ENCODE measurements at regions not wholly inside any gene's neighbourhood (a gene's known extent, or its start where the extent isn't known, plus 50 kb on each side); places are given as distances from the start of the nearest gene placed in this dataset.

DNA sequence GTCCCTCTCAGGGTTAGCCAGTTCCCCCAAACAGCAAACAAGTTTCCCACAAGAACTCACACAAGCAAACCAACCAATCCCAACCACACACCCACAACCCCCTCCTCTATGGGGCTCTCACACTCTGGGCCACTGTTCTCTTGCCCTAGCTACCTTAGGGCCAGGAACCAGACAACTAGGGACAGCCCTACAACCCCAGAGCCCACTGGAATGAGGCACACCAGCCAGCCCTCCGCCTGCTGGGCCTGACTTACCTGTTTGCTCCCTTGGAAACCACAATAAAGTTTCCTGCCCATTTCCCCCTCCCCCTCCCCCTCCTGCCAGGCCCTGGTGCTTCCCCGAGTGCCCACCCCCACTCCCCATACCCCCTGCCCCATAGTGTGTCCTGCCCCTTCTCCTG is 132.6 kb downstream of the WDR11 start:
- no peak for DNase-seq

- DNase-seq, result no peak
Observed at GRCh38 chr10:120984221-120984620, 133.1 kb downstream of the WDR11 start.

GRCh38 chr10:120987359-120987758 is 136.2 kb downstream of the WDR11 start:
- no peak for DNase-seq

DNA sequence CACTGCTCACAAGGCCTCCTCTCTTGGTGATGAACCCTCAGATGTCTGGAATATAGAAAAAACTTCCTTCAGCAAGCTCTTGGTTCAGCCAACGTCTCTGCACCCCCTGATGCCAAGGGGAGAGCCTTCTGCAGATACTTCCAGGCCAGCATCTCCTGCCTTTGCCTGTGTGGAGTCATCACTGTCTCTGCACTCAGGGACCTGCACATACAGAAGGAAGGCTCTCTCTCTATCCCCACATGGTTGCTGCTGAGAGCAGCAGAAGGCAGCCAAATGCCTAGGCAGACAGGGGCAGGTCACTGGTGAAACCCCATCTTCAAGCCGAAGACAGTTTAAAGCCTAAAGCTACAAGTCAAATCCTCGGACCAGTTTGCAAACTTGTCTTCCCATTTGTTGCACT is 137.6 kb downstream of the WDR11 start:
- no peak for DNase-seq

- DNase-seq, result no peak
Observed at GRCh38 chr10:120989279-120989678, 138.1 kb downstream of the WDR11 start.

DNA sequence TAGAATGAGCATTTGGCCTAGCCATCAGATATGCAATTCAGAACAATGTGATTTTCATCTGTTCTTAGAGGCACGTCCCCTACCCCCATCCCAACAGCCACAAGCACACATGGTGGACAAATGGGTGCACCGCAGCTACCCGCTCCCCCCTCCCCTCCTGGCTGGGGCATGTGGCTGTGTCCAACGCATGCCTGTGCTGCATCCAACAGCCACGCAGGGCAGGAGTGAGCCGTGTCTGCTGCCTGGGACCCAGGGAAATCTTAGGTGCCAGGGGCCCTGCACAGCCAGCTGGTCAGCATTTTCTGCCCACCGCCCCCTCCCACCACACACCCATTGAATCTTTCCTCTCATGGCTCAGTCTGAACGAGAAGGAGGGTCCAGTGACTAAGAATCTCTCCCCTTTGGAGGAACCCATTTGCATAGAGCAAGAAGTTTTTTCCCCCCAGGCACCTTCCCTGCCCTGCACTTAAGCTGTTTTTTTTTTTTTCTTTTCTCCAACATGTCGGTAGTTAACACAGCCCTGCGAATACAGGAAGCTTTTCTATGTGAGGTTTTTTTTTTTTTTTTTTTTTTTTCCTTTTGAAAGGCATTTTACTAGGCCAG is 138.9 kb downstream of the WDR11 start:
- DNase-seq, result no peak

DNA sequence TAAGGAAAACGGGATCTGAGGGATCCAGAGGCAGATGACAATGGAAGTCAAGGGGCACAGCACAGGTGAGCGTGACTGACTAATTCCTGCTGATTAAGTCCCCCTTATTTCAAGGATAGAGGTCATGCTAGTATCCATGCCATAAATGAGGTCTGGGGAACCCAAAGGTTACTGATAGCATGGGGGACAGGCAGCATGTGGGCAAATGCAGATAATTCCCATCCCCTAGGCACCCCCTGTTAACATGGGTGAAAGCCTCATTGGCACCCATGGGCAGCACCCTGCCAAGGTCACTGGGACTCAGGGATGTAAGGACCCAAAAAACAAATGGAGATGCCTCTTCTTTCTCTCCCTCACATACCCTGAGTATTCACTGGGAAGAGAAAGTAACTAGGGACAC is 139.7 kb downstream of the WDR11 start:
- no peak for DNase-seq

- no peak for DNase-seq
Observed at GRCh38 chr10:120993089-120993488, 141.9 kb downstream of the WDR11 start.

DNA sequence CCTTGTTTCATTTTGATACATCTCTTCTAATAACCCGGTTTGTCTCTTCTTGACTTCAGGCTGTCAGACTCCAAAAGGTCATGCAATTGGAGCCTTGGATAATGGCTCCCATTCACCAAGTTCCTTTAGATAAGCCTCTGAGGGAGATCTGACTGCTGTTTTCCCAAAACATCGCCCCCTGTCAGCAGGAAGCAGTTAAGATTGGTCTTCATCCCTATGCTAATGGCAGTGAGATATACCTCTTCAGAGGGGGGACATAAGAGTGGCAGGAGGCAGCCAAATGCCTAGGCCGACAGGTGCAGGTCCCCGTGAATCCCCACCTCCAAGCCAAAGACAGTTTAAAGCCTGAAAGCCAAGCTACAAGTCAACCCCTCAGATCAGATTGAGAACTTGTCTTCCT is 144.6 kb downstream of the WDR11 start:
- no peak for DNase-seq

DNA sequence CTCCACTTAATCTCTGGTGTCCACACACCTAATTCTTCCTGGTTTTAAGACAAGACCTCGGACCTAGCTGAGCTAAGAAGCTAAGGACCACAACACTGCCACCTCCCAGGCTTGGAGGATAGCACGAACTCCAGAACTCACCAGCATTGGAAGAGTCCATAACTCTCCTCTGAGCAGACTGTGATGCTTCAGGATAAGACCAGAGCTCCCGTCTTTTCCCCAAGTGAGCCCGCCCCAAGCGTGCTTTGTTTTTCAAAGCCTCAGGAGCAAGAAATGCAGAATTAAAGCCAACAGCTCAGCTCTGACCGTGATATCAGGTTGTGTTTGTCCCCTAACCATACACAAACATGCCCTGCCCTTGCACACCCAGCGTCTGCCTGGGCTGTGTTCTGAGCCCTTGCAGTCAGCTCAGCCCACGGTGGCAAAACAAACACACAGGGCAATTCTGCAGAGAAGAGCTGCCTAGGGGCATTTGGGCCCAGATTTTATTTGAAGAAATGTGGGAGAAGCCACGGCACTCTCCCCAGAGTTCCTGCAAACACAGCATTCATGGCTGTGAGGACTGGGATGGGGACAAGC is 145.4 kb downstream of the WDR11 start:
- no peak for DNase-seq

GRCh38 chr10:120997313-120997712 is 146.2 kb downstream of the WDR11 start:
- no peak for DNase-seq

DNA sequence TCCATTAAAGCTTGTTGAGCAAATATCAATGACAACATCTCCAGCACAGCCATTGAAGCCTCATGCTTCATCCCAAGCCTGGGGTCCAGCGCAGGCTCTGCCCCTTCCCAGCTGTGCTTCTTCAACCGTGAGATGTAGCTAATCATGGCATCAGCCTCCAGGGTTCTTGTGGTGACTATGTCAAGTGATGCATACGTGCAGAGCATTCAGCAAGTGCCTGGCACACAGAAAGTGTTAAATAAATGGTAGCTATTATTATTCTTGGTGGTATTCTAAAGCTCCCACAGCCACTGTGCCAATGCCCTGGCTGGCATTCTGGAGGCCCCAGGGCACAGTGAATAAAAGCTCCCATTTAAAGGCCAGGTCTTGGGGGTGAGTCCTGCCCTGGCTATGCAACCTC is 146.6 kb downstream of the WDR11 start:
- no peak for DNase-seq

- DNase-seq, result no peak
Observed at GRCh38 chr10:120998251-120998650, 147.1 kb downstream of the WDR11 start.

DNA sequence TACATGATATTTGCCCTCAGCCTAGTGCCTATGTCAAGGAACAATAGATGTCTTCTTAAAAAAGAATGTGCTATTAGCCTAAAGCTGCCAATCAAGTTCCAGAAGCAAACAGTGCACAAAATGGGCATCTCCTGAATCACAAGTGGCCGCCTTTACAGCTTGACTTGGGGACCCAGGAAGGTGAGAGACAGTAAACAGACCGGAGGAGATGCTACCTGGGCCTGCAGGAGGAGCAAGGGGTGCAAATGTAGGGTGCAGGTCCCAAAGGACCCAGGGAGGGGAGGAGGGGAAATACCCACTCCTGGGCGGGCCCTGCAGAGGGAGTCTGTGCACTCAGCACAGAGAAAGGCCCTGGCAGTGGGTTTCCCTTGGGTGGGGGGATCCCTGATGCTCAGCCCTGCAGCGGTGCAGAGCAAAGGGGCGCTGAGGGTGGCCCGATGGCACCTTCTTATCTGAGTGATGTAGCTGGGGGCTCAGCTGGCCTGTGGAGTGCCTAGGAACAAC is 147.7 kb downstream of the WDR11 start:
- DNase-seq, result no peak

DNA sequence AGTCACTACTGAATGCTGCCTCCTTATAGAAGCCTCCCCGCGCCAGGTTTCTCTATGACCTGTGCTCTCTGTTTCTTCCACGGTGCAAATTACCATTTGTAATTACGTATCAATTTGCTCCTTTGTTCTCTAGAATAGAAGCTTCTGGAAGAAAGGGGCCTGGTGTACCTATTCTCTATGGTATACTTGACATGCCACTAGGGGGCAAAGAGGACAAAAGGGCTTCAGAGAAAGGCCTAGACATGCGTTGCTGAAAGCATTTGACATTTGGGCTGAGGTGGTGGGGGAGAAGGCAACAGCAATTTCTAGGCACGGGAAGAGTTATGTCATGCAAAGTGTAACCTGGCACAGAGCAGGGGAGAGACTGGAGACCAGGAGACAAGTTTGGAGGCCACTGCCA is 148.7 kb downstream of the WDR11 start:
- DNase-seq, result no peak

GRCh38 chr10:121002586-121003205 is 151.5 kb downstream of the WDR11 start:
- DNase-seq, result no peak

DNA sequence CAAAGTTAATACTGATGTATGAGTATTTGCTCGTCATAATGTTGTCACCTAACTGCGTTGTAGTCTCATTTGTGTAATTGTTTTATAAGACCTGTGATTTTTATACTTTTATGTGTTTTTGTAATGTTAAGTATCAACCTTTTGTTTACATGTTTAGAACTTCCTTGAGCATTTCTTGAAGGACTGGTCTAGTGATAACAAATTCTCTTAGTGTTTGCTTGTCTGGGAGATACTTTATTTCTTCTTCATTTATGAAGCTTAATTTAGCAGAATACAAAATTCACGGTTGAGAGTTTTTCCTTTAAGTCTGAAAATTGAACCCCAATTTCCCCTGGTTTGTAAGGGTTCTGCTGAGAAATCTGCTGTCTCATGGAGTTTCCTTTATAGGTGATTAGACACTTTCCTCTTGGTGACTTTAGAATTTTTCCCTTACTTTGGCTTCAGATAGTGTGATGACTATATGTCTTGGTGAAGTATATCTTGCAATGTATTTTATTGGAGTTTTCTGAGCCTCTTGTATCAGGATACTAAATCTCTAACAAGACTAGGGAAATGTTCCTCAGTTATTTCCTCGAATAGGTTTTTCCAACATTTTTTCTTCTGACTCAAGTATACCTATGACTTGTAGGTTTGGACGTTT is 154.9 kb downstream of the WDR11 start:
- DNase-seq, result no peak

DNA sequence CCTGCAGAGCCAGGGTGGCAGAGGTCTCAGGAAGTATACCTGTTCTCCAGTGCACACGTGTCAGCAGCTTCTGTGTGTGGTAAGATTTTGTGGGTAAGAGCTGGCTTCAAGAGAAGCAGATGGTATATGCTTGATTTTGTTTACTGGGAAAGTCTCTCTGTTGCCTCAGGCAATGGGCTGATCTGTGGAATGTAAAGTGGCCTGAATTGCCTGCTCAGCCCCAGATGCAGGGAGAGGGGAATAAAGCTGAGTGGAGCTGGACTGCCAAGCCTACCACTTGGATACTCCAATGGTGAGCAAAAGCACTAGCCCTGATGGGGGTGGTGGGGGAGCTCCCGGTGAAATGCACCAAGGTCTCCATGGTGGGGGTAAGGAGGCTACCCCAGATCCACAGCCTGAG is 156.1 kb downstream of the WDR11 start:
- DNase-seq, result no peak

DNA sequence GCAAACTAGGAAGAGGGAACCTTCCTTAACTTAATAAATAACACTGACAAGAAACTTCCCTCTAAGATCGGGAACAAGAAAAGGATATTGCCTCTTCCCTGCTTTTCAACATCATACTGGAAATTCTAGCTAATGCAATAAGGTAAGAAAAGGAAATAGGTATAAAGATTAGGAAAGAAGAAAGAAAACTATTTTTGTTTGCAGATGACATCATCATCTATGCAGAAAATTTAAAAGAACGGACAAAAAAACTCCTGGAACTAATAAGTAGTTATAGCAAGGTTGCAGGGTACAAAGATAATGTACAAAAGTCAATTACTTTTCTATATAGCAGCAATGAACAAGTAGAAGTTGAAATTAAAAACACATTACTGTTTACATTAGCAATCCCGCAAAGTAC is 164.8 kb downstream of the WDR11 start:
- DNase-seq, result no peak

GRCh38 chr10:121024905-121025584 is 173.9 kb downstream of the WDR11 start:
- DNase-seq, result no peak

DNA sequence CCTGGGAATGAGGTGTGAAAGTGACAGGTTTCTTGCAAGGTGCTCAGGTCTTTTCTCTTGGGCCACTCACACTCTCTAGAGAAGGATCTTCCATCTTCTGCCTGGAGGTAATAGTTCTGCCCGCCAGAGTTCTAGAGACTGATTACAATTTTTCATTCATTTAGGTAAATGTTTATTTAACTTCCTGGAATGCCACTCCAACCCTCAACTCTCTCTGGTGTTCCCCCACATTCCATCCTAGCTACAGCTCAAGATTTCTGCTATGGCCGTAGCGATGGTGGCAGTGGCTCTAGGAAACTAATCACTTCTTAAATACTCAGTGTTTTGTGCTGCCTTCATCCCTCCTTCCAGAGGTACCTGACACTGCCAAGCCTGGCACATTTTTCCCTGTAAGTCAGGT is 174.6 kb downstream of the WDR11 start:
- DNase-seq, result no peak

DNA sequence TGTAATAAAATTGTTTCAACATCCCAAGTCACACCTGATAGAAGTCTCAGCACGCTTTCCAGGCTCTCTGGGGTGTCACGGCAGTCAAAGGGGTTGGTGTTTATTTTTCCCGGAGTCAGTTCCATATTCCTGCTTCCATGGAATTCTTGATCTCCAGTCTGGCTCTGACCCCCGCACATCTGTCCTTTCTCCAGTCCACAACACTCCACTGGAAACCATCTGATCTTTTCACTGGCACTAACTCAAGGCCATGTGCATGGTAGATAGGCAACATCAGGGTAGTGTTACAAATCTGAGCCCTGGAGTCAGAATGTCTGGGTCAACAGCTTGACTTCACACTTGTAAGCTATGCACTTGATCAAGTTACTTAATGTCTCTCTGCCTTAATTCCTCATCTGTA is 176.2 kb downstream of the WDR11 start:
- no peak for DNase-seq

- DNase-seq, result no peak
Observed at GRCh38 chr10:121032460-121032859, 181.3 kb downstream of the WDR11 start.
